ENCODE measurements at regions not wholly inside any gene's neighbourhood (a gene's known extent, or its start where the extent isn't known, plus 50 kb on each side); places are given as distances from the start of the nearest gene placed in this dataset.

DNA sequence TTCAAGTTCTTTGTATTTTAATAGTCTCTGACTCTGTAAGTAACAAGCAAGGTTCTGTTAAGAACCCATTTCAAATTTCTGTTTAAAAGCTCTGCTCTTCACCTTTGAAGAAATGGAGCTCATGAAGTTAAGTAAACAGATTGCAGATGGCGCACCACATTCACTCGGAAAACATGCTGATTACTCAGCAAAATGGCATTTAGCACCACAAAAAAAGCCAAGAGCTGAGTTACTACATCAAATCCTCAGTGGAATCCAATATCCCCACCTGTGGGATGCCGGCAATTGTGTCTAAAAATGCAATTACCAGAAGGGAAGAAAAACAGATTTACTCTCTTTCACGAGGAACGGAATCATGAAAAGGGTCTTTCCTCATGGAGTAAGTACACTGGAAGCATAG lies 758.0 kb downstream of the NTRK3 start:
- Histone ChIP-seq H3K79me2 (ENCODE audit: insufficient read depth, low read depth, low read length) (no peaks in the 10 kb centered on the region), H3K36me3 (ENCODE audit: insufficient read depth, low read length) (no peaks in the 10 kb centered on the region), H3K9me2 (ENCODE audit: insufficient read depth, low read length) (no peaks in the 10 kb centered on the region), H3K9me3 (ENCODE audit: low read length) (no peaks in the 10 kb centered on the region), H3K27ac (ENCODE audit: low read depth, low read length, poor library complexity, severe bottlenecking) (no peak overlapping the region), H3K4me1 (ENCODE audit: insufficient read depth, low read length, poor library complexity, severe bottlenecking) (no peaks in the 10 kb centered on the region), H2AFZ (ENCODE audit: low read length) (no peak overlapping the region), H3K4me2 (ENCODE audit: low read length) (no peak overlapping the region), H4K20me1 (ENCODE audit: insufficient read depth, low read length) (no peaks in the 10 kb centered on the region), H3K4me3 (ENCODE audit: low read depth, low read length, poor library complexity, severe bottlenecking) (no peak overlapping the region)
- no peak for DNase-seq (ENCODE audit: low spot score)
- intact Hi-C loops (cut with micrococcal nuclease; ENCODE audit: unreplicated experiment) = no loop called here
- ChIA-PET CTCF (ENCODE audit: unreplicated experiment) (no interaction called here), POLR2A (no interaction called here)
- no peak for TF ChIP-seq EZH2phosphoT487 (IDR thresholded peaks at IDR 0.05; ENCODE audit: borderline replicate concordance, low read depth, low read length)
- TF ChIP-seq, protein P1, sequence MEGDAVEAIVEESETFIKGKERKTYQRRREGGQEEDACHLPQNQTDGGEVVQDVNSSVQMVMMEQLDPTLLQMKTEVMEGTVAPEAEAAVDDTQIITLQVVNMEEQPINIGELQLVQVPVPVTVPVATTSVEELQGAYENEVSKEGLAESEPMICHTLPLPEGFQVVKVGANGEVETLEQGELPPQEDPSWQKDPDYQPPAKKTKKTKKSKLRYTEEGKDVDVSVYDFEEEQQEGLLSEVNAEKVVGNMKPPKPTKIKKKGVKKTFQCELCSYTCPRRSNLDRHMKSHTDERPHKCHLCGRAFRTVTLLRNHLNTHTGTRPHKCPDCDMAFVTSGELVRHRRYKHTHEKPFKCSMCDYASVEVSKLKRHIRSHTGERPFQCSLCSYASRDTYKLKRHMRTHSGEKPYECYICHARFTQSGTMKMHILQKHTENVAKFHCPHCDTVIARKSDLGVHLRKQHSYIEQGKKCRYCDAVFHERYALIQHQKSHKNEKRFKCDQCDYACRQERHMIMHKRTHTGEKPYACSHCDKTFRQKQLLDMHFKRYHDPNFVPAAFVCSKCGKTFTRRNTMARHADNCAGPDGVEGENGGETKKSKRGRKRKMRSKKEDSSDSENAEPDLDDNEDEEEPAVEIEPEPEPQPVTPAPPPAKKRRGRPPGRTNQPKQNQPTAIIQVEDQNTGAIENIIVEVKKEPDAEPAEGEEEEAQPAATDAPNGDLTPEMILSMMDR (conservative IDR thresholded peaks at IDR 0.05; ENCODE audit: low read length) = no peak
- no TSS peak for BruUV-seq (replicated peaks)

DNA sequence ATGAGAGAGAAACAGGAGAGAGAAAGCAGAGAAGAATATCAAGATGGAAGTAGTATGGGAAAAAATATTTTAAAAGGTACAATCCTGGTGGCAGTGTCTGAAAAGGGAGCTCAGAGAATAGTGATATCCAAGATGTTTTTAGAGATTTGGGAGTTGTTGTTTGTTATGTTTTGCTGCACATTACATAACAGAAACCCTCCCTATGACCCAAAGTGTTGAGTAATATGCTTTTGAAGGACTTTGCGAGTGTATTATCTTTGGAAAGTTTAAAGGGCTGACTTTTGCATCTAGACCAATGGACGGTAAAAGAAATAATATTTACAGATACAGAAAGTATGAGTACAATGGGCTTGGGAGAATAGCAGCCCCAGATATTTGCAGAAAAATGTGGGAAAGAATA lies 759.7 kb downstream of the NTRK3 start:
- Histone ChIP-seq H3K4me3 (ENCODE audit: low read depth, low read length, poor library complexity, severe bottlenecking) (no peak overlapping the region), H2AFZ (ENCODE audit: low read length) (no peak overlapping the region), H3K4me2 (ENCODE audit: low read length) (no peak overlapping the region), H4K20me1 (ENCODE audit: insufficient read depth, low read length) (no peaks in the 10 kb centered on the region), H3K4me1 (ENCODE audit: insufficient read depth, low read length, poor library complexity, severe bottlenecking) (no peaks in the 10 kb centered on the region), H3K27ac (ENCODE audit: low read depth, low read length, poor library complexity, severe bottlenecking) (no peak overlapping the region), H3K9me2 (ENCODE audit: insufficient read depth, low read length) (no peaks in the 10 kb centered on the region), H3K9me3 (ENCODE audit: low read length) (no peaks in the 10 kb centered on the region), H3K36me3 (ENCODE audit: insufficient read depth, low read length) (no peaks in the 10 kb centered on the region), H3K79me2 (ENCODE audit: insufficient read depth, low read depth, low read length) (no peaks in the 10 kb centered on the region)
- CTCF ChIA-PET (ENCODE audit: unreplicated experiment) = no interaction called here
- POLR2A ChIA-PET = no interaction called here
- DNase-seq (ENCODE audit: low spot score) = no peak
- no TSS peak for BruUV-seq (replicated peaks)
- TF ChIP-seq, protein P1 (conservative IDR thresholded peaks at IDR 0.05; ENCODE audit: low read length) = no peak
- TF ChIP-seq EZH2phosphoT487 (IDR thresholded peaks at IDR 0.05; ENCODE audit: borderline replicate concordance, low read depth, low read length) = no peak
- intact Hi-C loops (cut with micrococcal nuclease; ENCODE audit: unreplicated experiment) = no loop called here

DNA sequence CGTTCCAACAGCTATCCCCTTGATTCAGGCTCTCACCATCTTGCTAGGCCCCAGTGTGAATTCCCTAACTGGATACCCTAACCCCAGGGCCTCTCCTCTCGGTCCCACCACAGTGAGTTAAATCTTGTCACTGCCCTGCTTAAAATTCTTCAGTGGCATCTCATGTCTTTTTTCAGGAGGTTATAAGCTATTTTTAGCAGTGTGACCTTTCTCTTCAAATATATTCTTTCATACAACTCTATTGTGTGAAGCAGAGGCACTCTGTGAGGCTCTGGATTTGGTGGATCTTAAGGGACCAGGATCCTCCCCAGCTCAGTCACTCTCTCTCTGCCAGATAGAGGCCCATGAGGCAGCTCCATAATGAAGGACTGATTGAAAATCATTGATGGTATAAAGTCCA lies 760.4 kb downstream of the NTRK3 start:
- CTCF ChIA-PET (ENCODE audit: unreplicated experiment) = no interaction called here

More for the DNA sequence above, 760.4 kb downstream of the NTRK3 start:
- no peak overlapping the region for H2AFZ ChIP-seq (ENCODE audit: low read length)
- no peaks in the 10 kb centered on the region for H3K36me3 ChIP-seq (ENCODE audit: insufficient read depth, low read length)
- no peaks in the 10 kb centered on the region for H4K20me1 ChIP-seq (ENCODE audit: insufficient read depth, low read length)
- no peaks in the 10 kb centered on the region for H3K4me1 ChIP-seq (ENCODE audit: insufficient read depth, low read length, poor library complexity, severe bottlenecking)
- no peaks in the 10 kb centered on the region for H3K79me2 ChIP-seq (ENCODE audit: insufficient read depth, low read depth, low read length)
- no peaks in the 10 kb centered on the region for H3K9me2 ChIP-seq (ENCODE audit: insufficient read depth, low read length)
- TF ChIP-seq EZH2phosphoT487 (IDR thresholded peaks at IDR 0.05; ENCODE audit: borderline replicate concordance, low read depth, low read length) = no peak
- TF ChIP-seq, protein P1 (conservative IDR thresholded peaks at IDR 0.05; ENCODE audit: low read length) = no peak
- H3K4me2 ChIP-seq (ENCODE audit: low read length) = no peak overlapping the region
- no peak overlapping the region for H3K27ac ChIP-seq (ENCODE audit: low read depth, low read length, poor library complexity, severe bottlenecking)
- H3K9me3 ChIP-seq (ENCODE audit: low read length) = no peaks in the 10 kb centered on the region
- intact Hi-C loops (cut with micrococcal nuclease; ENCODE audit: unreplicated experiment) = no loop called here
- no peak overlapping the region for H3K4me3 ChIP-seq (ENCODE audit: low read depth, low read length, poor library complexity, severe bottlenecking)
- DNase-seq (ENCODE audit: low spot score) = no peak
- POLR2A ChIA-PET = no interaction called here
- no TSS peak for BruUV-seq (replicated peaks)

Data from OCI-LY7 (cell line).